H1 (cell line): ENCODE measurements at regions not wholly inside any gene's neighbourhood (a gene's known extent, or its start where the extent isn't known, plus 50 kb on each side); places are given as distances from the start of the nearest gene placed in this dataset.

Experiments used
- CBX5 ChIP-seq: fragments of 300-800, 300-1000 bp; sonication (generic); IDR thresholded peaks from 2 replicates; pipeline ENCODE4 v1.7.1; 2016; ENCODE audit warnings: antibody characterized with exemption, low read length, low read depth
- CEBPB ChIP-seq: IDR thresholded peaks from 2 replicates; pipeline ENCODE4 v1.6.1; 2012; ENCODE audit warnings: low read depth, low read length
- CREB1 ChIP-seq: IDR thresholded peaks from 2 replicates; pipeline ENCODE4 v1.6.1; 2012; ENCODE audit warnings: inconsistent platforms
- EZH2 ChIP-seq: fragments of 200-600 bp; sonication (generic); IDR thresholded peaks from 2 replicates; pipeline ENCODE4 v1.7.1; 2012; ENCODE audit warnings: low read depth, mild to moderate bottlenecking, moderate library complexity, low read length, inconsistent platforms; ENCODE audit not compliant: severe bottlenecking
- GABPA ChIP-seq: IDR thresholded peaks from 2 replicates; pipeline ENCODE4 v1.6.1; 2011; ENCODE audit warnings: mild to moderate bottlenecking, low read length, moderate library complexity, borderline replicate concordance; ENCODE audit not compliant: insufficient read depth
- POLR2A ChIP-seq, 2 experiments: IDR thresholded peaks; 1 replicate in 1 of 2; 2 replicates in 1 of 2; pipeline ENCODE4 v1.6.1; 2011; ENCODE audit warnings: low read depth in 2 of 2, low read length in 2 of 2, mild to moderate bottlenecking in 2 of 2; ENCODE audit errors: control extremely low read depth in 1 of 2
- POLR2AphosphoS5 ChIP-seq: IDR thresholded peaks from 2 replicates; pipeline ENCODE4 v1.6.1; 2011; ENCODE audit warnings: low read depth, low read length
- RNF2 ChIP-seq: fragments of 200-900, 300-1000 bp; sonication (generic); IDR thresholded peaks from 2 replicates; pipeline ENCODE4 v1.7.1; 2016; ENCODE audit warnings: borderline replicate concordance, low read depth, mild to moderate bottlenecking, antibody characterized with exemption, low read length; ENCODE audit not compliant: poor library complexity, severe bottlenecking; ENCODE audit errors: missing control alignments
- TAF1 ChIP-seq: IDR thresholded peaks from 2 replicates; pipeline ENCODE4 v1.6.1; 2011; ENCODE audit warnings: mild to moderate bottlenecking, low read depth, low read length
- TF ChIP-seq, protein P1 (sequence below), 3 experiments: IDR thresholded peaks; 1 replicate in 2 of 3; 2 replicates in 1 of 3; pipeline versions ENCODE4 v1.5.1 to v1.6.1; 2011; ENCODE audit warnings: low read length in 3 of 3, mild to moderate bottlenecking in 3 of 3, inconsistent platforms in 2 of 3, low read depth in 1 of 3, moderate library complexity in 1 of 3; ENCODE audit not compliant: insufficient read depth in 1 of 3; ENCODE audit errors: control extremely low read depth in 1 of 3
- TF ChIP-seq, protein P2 (sequence below): IDR thresholded peaks from 2 replicates; pipeline ENCODE4 v1.6.1; 2012; ENCODE audit warnings: inconsistent platforms

DNA sequence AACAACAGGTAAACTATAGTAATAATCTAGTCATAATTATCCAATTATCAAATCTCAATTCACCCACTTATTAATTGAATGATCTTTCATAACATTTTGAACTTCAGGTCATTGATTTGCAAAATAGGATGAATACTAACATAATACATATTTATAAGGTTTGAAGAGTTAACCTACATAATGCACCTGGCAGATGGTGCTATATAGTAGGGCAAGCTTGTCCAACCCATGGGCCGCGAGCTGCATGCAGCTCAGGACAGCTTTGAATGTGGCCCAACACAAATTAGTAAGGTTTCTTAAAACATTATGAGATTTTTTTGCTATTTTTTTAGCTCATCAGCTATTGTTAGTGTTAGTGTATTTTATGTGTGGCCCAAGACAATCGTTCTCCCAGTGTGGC is 815.8 kb upstream of the ID2 start:
- TF ChIP-seq, protein P1, sequence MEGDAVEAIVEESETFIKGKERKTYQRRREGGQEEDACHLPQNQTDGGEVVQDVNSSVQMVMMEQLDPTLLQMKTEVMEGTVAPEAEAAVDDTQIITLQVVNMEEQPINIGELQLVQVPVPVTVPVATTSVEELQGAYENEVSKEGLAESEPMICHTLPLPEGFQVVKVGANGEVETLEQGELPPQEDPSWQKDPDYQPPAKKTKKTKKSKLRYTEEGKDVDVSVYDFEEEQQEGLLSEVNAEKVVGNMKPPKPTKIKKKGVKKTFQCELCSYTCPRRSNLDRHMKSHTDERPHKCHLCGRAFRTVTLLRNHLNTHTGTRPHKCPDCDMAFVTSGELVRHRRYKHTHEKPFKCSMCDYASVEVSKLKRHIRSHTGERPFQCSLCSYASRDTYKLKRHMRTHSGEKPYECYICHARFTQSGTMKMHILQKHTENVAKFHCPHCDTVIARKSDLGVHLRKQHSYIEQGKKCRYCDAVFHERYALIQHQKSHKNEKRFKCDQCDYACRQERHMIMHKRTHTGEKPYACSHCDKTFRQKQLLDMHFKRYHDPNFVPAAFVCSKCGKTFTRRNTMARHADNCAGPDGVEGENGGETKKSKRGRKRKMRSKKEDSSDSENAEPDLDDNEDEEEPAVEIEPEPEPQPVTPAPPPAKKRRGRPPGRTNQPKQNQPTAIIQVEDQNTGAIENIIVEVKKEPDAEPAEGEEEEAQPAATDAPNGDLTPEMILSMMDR (IDR thresholded peaks at IDR 0.05; ENCODE audit: control extremely low read depth in 1 of 3, insufficient read depth in 1 of 3, low read depth in 1 of 3, low read length in 3 of 3): no peak
- TF ChIP-seq RNF2: no peak
- TF ChIP-seq GABPA: no peak
- no peak for TF ChIP-seq CREB1
- TF ChIP-seq, protein P2, sequence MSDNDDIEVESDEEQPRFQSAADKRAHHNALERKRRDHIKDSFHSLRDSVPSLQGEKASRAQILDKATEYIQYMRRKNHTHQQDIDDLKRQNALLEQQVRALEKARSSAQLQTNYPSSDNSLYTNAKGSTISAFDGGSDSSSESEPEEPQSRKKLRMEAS: no peak
- no peak for TF ChIP-seq POLR2A (IDR thresholded peaks at IDR 0.05; ENCODE audit: control extremely low read depth in 1 of 2, low read depth in 2 of 2, low read length in 2 of 2)
- TF ChIP-seq TAF1: no peak
- TF ChIP-seq POLR2AphosphoS5: no peak
- TF ChIP-seq CBX5: no peak
- no peak for TF ChIP-seq CEBPB
- TF ChIP-seq EZH2: no peak
